Endothelial cell of umbilical vein (primary cell): ENCODE measurements at regions not wholly inside any gene's neighbourhood (a gene's known extent, or its start where the extent isn't known, plus 50 kb on each side); places are given as distances from the start of the nearest gene placed in this dataset.

ENCODE experiments used
- BruUV-seq: library from RNA; stranded (reverse); fragments of 400-500 nt; replicated peaks from 2 replicates; lab custom pipeline; 2021; lab: Mats Ljungman, UMichigan
- CTCF ChIA-PET: fragments of 300-600, 350-600 bp; sonication (Branson Sonifier 250); formaldehyde crosslinking; loops from one replicate; lab custom pipeline; 2021; ENCODE audit warnings: antibody characterized with exemption, inconsistent platforms; lab: Charles Lee
- POLR2A ChIA-PET: fragments of 300-600, 350-600 bp; sonication (Branson Sonifier 250); formaldehyde crosslinking; loops from one replicate; lab custom pipeline; 2021; ENCODE audit warnings: antibody characterized with exemption, inconsistent platforms; lab: Charles Lee
- DNase-seq: peaks from one replicate; pipeline ENCODE4 v3.0.0-alpha.2; 2011; ENCODE audit warnings: low read depth, low spot score
- FAIRE-seq: peaks from 2 replicates; lab custom pipeline; 2011; peaks lifted over from hg19 to GRCh38; lab: Jason Lieb, UNC
- H2AFZ ChIP-seq: 2 replicates; pipeline ENCODE4 v1.6.0; 2012; ENCODE audit warnings: low read depth, low read length, control low read depth, inconsistent platforms
- H3K27ac ChIP-seq: 2 replicates; pipeline ENCODE4 v1.5.1; 2011; ENCODE audit warnings: low read depth, mild to moderate bottlenecking, control low read depth, low read length, moderate library complexity; ENCODE audit not compliant: insufficient read depth
- H3K27me3 ChIP-seq, 2 experiments: 2 replicates each; pipeline versions ENCODE4 v1.6.0 to v1.6.1; 2011; ENCODE audit warnings: low read length in 2 of 2, mixed read lengths in 1 of 2; ENCODE audit not compliant: control insufficient read depth in 2 of 2, insufficient read depth in 2 of 2
- H3K36me3 ChIP-seq, 2 experiments: 2 replicates in 1 of 2; 3 replicates in 1 of 2; pipeline ENCODE4 v1.5.1; 2011; ENCODE audit warnings: low read length in 2 of 2, mild to moderate bottlenecking in 1 of 2, moderate library complexity in 1 of 2; ENCODE audit not compliant: control insufficient read depth in 2 of 2, insufficient read depth in 2 of 2; ENCODE audit errors: extremely low read depth in 1 of 2
- H3K4me1 ChIP-seq: 3 replicates; pipeline ENCODE4 v1.5.1; 2011; ENCODE audit warnings: mild to moderate bottlenecking, low read length; ENCODE audit not compliant: control insufficient read depth, insufficient read depth; ENCODE audit errors: extremely low read depth
- H3K4me2 ChIP-seq: 2 replicates; pipeline ENCODE4 v1.6.1; 2011; ENCODE audit warnings: low read length, control low read depth, mixed read lengths; ENCODE audit not compliant: insufficient read depth
- H3K4me3 ChIP-seq, 3 experiments: fragments of 200-600 bp in 1 of 3; sonication (generic), shearing (Covaris generic) in 1 of 3; replicated peaks in 1 of 3; 2 replicates each; pipeline ENCODE4 v1.5.1; 2011 to 2016; ENCODE audit warnings: control low read depth in 3 of 3, low read length in 3 of 3, mild to moderate bottlenecking in 2 of 3, inconsistent platforms in 1 of 3, low read depth in 1 of 3, moderate library complexity in 1 of 3; ENCODE audit not compliant: insufficient read depth in 1 of 3
- H3K79me2 ChIP-seq: 2 replicates; pipeline ENCODE4 v1.6.0; 2012; ENCODE audit warnings: low read length, inconsistent platforms; ENCODE audit not compliant: control insufficient read depth, insufficient read depth
- H3K9ac ChIP-seq: replicated peaks from 2 replicates; pipeline ENCODE3; 2011; ENCODE audit warnings: low read length, control low read depth; ENCODE audit not compliant: insufficient read depth; ENCODE audit errors: extremely low read depth
- H3K9me1 ChIP-seq: replicated peaks from 3 replicates; pipeline ENCODE4 v1.6.0; 2011; ENCODE audit warnings: mild to moderate bottlenecking, low read length; ENCODE audit not compliant: control insufficient read depth, insufficient read depth; ENCODE audit errors: extremely low read depth
- H3K9me3 ChIP-seq: replicated peaks from 2 replicates; pipeline ENCODE4 v1.5.1; 2012; ENCODE audit warnings: low read length, inconsistent platforms; ENCODE audit not compliant: control insufficient read depth, insufficient read depth
- H4K20me1 ChIP-seq: replicated peaks from 2 replicates; pipeline ENCODE3; 2011; ENCODE audit warnings: mild to moderate bottlenecking, low read length; ENCODE audit not compliant: control insufficient read depth, insufficient read depth; ENCODE audit errors: extremely low read depth
- CTCF ChIP-seq, 2 donors: IDR thresholded peaks; 1 replicate in 1 of 2; 2 replicates in 1 of 2; pipeline ENCODE4 v1.5.1; 2011; ENCODE audit warnings: low read length in 2 of 2, mild to moderate bottlenecking in 2 of 2, moderate library complexity in 2 of 2, control low read depth in 1 of 2, inconsistent platforms in 1 of 2, low read depth in 1 of 2; ENCODE audit not compliant: insufficient read depth in 1 of 2; ENCODE audit errors: extremely low read depth in 1 of 2
- EZH2 ChIP-seq: IDR thresholded peaks from 2 replicates; pipeline ENCODE4 v1.6.1; 2012; ENCODE audit warnings: borderline replicate concordance, low read depth, mild to moderate bottlenecking, moderate library complexity, low read length, inconsistent platforms; ENCODE audit not compliant: severe bottlenecking
- FOS ChIP-seq: IDR thresholded peaks from 2 replicates; pipeline ENCODE4 v1.6.1; 2011; ENCODE audit warnings: mild to moderate bottlenecking, low read length, moderate library complexity, borderline replicate concordance; ENCODE audit not compliant: insufficient read depth
- GATA2 ChIP-seq: IDR thresholded peaks from 2 replicates; pipeline ENCODE4 v1.7.0; 2011; ENCODE audit warnings: low read depth, mild to moderate bottlenecking, moderate library complexity, mixed read lengths, low read length; ENCODE audit not compliant: insufficient read length, insufficient read depth
- JUN ChIP-seq: IDR thresholded peaks from 2 replicates; pipeline ENCODE4 v1.6.1; 2011; ENCODE audit warnings: borderline replicate concordance, low read depth; ENCODE audit not compliant: insufficient read length, insufficient read depth
- MYC ChIP-seq: IDR thresholded peaks from one replicate; pipeline ENCODE4 v1.6.1; 2011; ENCODE audit warnings: mild to moderate bottlenecking, low read depth, low read length
- POLR2A ChIP-seq: IDR thresholded peaks from 2 replicates; pipeline ENCODE4 v1.6.1; 2012; ENCODE audit warnings: low read depth, mild to moderate bottlenecking, control low read depth, low read length
- POLR2AphosphoS5 ChIP-seq: IDR thresholded peaks from 2 replicates; pipeline ENCODE4 v1.6.1; 2012; ENCODE audit warnings: low read depth, mild to moderate bottlenecking, control low read depth, low read length, moderate library complexity; ENCODE audit not compliant: insufficient read depth
- dilution Hi-C: fragments of 300-500 bp; cut with MboI; formaldehyde crosslinking; loops from one replicate; pipeline ENCODE4 v1.15.0; 2019; ENCODE audit warnings: low sequenced_read_pairs; ENCODE audit not compliant: extremely low pct_ligation_motif_present
- intact Hi-C: fragments of 100-400 bp; cut with micrococcal nuclease; formaldehyde crosslinking; loops from one replicate; pipeline ENCODE4 v1.10.0; 2022
- TF ChIP-seq, protein P1 (sequence below): IDR thresholded peaks from 2 replicates; pipeline ENCODE4 v1.6.1; 2011; ENCODE audit not compliant: insufficient read depth, insufficient read length

DNA sequence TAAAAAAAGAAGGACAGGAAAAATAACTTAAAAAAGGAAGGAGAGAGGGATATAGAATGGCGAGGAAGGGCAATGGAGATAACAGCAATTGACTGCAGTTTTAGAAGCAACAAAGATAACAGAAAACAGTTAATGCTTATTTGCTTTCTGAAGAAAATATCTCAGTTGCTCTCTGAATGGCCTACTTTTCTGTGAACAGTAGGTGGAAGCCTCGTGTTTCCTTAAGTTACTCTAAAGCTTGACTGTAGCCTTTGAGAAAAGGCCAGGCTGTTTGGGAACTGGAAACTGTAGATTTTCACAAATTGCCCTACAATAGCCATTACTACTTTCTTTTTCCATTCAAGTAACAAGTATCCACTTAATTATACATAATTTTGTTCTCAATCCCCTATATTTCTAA is 404.5 kb downstream of the YTHDC2 start:
- ChIA-PET POLR2A (no interaction called here), CTCF (no interaction called here)
- Histone ChIP-seq H3K36me3 (no peaks in the 10 kb centered on the region), H3K79me2 (no peaks in the 10 kb centered on the region), H3K4me3 (no peak overlapping the region), H3K9ac (no peak overlapping the region), H4K20me1 (no peaks in the 10 kb centered on the region), H3K27ac (no peak overlapping the region), H3K4me2 (no peak overlapping the region), H3K4me1 (no peaks in the 10 kb centered on the region), H3K27me3 (no peaks in the 10 kb centered on the region), H3K9me3 (no peaks in the 10 kb centered on the region), H2AFZ (no peak overlapping the region), H3K9me1 (no peaks in the 10 kb centered on the region)
- FAIRE-seq (no peak), DNase-seq (no peak)
- dilution Hi-C loops (no loop called here), intact Hi-C loops (no loop called here)
- no peak for TF ChIP-seq CTCF (IDR thresholded peaks at IDR 0.05; ENCODE audit: extremely low read depth in 1 of 2, insufficient read depth in 1 of 2, low read depth in 1 of 2, low read length in 2 of 2)
- no peak for TF ChIP-seq GATA2
- TF ChIP-seq POLR2AphosphoS5 = no peak
- TF ChIP-seq POLR2A = no peak
- TF ChIP-seq FOS = no peak
- no peak for TF ChIP-seq JUN
- TF ChIP-seq EZH2 = no peak
- TF ChIP-seq, protein P1, sequence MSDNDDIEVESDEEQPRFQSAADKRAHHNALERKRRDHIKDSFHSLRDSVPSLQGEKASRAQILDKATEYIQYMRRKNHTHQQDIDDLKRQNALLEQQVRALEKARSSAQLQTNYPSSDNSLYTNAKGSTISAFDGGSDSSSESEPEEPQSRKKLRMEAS = no peak
- TF ChIP-seq MYC = no peak
- no TSS peak for BruUV-seq
